G401 (cell line): ENCODE measurements at regions not wholly inside any gene's neighbourhood (a gene's known extent, or its start where the extent isn't known, plus 50 kb on each side); places are given as distances from the start of the nearest gene placed in this dataset.
"Not testable (repeated sequence)": the region's sequence is repeated elsewhere in the genome, so short reads cannot be mapped to it uniquely, and the experiment has no call there.

Experiments used
- DNase-seq: peaks from one replicate; pipeline ENCODE4 v3.0.0-alpha.2; 2015; ENCODE audit warnings: low spot score
- in situ Hi-C: cut with HindIII; loops from 2 replicates; pipeline ENCODE4 v1.10.0; 2016; ENCODE audit warnings: low sequenced_read_pairs, mixed read lengths

DNA sequence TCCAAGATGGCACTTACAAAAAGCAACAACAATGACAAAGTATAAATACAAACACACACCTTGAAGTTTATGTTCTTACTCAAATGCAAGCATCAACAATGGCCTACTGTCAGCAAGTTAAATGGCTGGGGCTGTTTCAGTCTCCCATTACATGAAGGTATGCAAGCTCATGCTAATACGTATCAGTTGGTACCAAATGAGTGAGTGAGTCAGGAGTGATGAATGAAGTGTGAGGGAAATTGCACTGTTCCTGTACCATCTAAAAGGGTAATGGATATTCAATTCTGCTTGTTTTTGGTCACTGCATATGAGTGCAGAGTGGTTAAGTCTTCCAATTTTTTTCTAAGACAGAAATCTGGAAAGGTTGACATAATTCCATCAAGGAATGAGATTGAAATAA, 964.9 kb downstream of the MAT2B start:
- in situ Hi-C loops = no loop called here
- DNase-seq = no peak

DNA sequence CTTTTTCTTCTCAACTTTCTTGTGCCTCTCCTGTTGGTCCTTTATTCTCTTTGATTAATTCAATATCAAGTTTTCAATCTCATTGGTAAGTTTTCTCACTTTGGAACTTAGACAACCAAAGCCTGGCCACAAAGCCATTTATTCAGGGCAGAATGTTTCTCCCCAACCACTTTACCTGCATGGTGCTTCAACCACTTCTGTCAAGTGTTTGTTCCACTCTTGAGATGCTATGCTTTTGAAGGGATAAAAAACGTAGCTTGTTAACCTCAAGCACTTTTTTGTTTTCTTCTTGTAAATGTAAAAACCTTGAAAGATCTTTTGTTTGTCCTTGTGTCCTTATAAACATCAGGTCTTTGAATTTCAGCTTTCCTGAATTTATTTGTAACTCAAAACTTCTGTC, 966.7 kb downstream of the MAT2B start:
- in situ Hi-C loops = no loop called here
- no peak for DNase-seq

GRCh38 chr5:164475339-164475977, 970.0 kb downstream of the MAT2B start:
- peak; percentile 10 for DNase-seq
- in situ Hi-C loops = no loop called here

- in situ Hi-C loops = no loop called here
- DNase-seq = no peak
These were observed 975.9 kb downstream of the MAT2B start for GRCh38 chr5:164481270-164481669.

DNA sequence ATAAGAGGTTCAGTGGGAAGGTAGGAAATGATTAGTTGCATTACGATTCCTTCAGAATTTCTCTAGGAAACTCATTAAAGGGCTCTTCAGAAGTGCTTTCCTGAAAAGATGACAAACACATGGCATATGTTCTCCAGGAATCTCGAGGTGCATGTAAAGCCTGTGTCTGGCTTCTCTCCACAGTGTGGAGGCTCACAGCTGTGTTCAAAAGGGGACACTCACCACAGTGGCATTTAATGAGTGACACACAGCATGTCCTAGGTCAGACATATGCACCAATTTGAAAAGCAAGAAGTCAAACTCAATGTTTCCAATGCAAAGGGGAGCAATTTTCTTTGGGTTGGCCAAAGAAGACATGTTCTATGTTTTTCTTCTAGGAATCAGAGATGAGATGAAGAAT, 976.9 kb downstream of the MAT2B start:
- in situ Hi-C loops = no loop called here
- no peak for DNase-seq

- in situ Hi-C loops = no loop called here
- DNase-seq = no peak
These were observed 979.5 kb downstream of the MAT2B start for GRCh38 chr5:164484948-164485347.

- in situ Hi-C loops = no loop called here
- no peak for DNase-seq
These were observed 982.5 kb downstream of the MAT2B start for GRCh38 chr5:164487939-164488338.

GRCh38 chr5:164497311-164498064, 992.1 kb downstream of the MAT2B start:
- in situ Hi-C loops = no loop called here

DNA sequence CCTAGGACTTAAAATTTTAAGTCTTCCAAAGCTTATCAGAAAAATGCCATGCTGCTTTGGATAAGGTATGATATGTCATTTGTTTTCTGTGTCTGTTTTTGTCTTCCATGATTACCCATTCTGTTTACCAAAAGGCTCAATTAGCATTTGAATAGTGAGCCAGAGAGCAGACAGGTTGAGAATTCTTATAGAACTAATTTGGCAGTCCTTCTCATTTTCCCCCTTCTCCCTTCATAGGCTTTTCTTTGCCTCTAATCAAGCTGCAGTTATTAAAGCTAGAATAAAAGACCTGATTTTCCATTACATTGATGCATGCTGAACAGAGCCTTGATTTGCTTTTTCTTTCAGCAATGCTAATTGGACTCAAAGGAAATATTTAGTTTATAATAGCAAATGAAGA, 993.0 kb downstream of the MAT2B start:
- DNase-seq = peak; percentile 3
- in situ Hi-C loops = no loop called here

More at GRCh38 chr5:164497311-164498064, 992.1 kb downstream of the MAT2B start:
- no peak for DNase-seq

DNA sequence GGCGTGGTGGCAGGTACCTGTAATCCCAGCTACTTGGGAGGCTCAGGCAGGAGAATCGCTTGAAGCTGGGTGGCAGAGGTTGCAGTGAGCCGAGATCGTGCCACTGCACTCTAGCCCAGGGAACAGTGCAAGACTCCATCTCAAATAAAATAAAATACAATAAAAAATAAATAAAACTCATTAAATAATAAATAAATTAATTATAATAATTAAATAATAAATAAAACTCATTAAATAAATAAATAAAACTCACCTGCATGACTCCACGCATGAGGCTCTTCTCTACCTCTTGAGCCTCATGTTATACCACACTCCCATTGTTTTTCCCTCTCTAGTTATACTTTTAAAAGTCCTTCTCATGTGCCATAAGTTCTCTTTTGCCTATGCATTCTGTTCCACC, 995.4 kb downstream of the MAT2B start:
- in situ Hi-C loops = no loop called here

GRCh38 chr5:164501344-164501743, 995.9 kb downstream of the MAT2B start:
- in situ Hi-C loops = no loop called here
- DNase-seq = no peak

More for the DNA sequence above, 995.4 kb downstream of the MAT2B start:
- no peak for DNase-seq

GRCh38 chr5:164504141-164504772, 998.8 kb downstream of the MAT2B start:
- in situ Hi-C loops = no loop called here

DNA sequence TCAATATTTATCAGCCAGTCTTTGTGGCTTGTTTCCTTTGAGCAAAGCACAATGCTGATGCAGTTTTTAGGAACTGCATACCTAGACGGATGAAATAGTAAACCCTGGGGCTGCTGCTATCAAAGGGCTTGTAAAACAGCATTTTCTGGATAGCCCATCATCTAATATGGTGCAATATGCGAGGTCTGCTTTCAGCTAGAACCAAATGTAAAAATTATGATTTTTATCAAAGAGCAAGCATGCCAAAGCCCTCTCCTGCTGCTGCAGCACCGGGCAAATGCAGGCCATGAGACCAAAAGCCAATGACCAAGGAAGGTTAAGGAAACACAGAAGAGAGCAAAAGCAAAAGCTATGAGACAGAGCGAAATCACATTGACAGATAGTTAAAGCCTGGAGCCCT, 1000.4 kb downstream of the MAT2B start:
- in situ Hi-C loops = no loop called here

More at GRCh38 chr5:164504141-164504772, 998.8 kb downstream of the MAT2B start:
- DNase-seq = peak; percentile 63

GRCh38 chr5:164518067-164518740, 1012.8 kb downstream of the MAT2B start:
- DNase-seq = no peak
- in situ Hi-C loops = no loop called here

More for the DNA sequence above, 1000.4 kb downstream of the MAT2B start:
- no peak for DNase-seq

DNA sequence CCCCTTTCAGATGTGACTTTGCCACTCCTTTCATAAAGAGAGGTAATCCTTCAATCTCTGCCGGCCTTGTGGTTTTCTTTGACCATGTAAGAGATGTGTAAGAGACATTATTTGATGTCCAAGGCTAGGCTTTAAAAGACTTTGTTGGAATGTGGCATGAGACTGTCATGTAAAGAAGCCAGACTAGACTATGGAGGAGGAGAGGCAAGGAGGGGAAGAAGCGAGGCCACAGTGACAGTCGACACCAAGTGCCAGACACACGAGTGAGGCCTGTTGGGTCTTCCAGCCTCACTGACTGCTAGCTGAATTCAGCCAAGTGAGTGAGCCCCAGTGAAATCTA, 1013.3 kb downstream of the MAT2B start:
- no peak for DNase-seq
- in situ Hi-C loops = no loop called here

- no peak for DNase-seq
- in situ Hi-C loops = no loop called here
These were observed 1026.9 kb downstream of the MAT2B start for GRCh38 chr5:164532235-164532900.

GRCh38 chr5:164533426-164533825, 1028.0 kb downstream of the MAT2B start:
- in situ Hi-C loops, DNase-seq: not testable (repeated sequence)

- in situ Hi-C loops = no loop called here
- DNase-seq = no peak
These were observed 1034.8 kb downstream of the MAT2B start for GRCh38 chr5:164540174-164540573.

- DNase-seq = no peak
- in situ Hi-C loops = no loop called here
These were observed 1040.1 kb downstream of the MAT2B start for GRCh38 chr5:164545507-164545906.
